IMR-90 (cell line): ENCODE measurements at regions not wholly inside any gene's neighbourhood (a gene's known extent, or its start where the extent isn't known, plus 50 kb on each side); places are given as distances from the start of the nearest gene placed in this dataset.
"Not testable (repeated sequence)": the region's sequence is repeated elsewhere in the genome, so short reads cannot be mapped to it uniquely, and the experiment has no call there.

Experiments
- MAFK ChIP-seq: IDR thresholded peaks from 2 replicates; pipeline ENCODE4 v1.6.1; 2012; ENCODE audit warnings: low read depth, low read length, improper control_type of control experiment
- MXI1 ChIP-seq: IDR thresholded peaks from 2 replicates; pipeline ENCODE4 v1.6.1; 2012; ENCODE audit warnings: low read depth, mild to moderate bottlenecking, low read length, moderate library complexity, borderline replicate concordance
- POLR2A ChIP-seq: IDR thresholded peaks from 2 replicates; pipeline ENCODE4 v1.6.1; 2012; ENCODE audit warnings: mild to moderate bottlenecking, low read depth, low read length
- RAD21 ChIP-seq: IDR thresholded peaks from 2 replicates; pipeline ENCODE4 v1.6.1; 2012; ENCODE audit warnings: low read length, improper control_type of control experiment
- SMC3 ChIP-seq: fragments of 150-350 bp; IDR thresholded peaks from 2 replicates; pipeline ENCODE4 v1.6.1; 2016; ENCODE audit warnings: low read depth, mild to moderate bottlenecking, antibody characterized with exemption, low read length, moderate library complexity
- TF ChIP-seq, protein P1 (sequence below): conservative IDR thresholded peaks from 2 replicates; pipeline ENCODE4 v1.5.1; 2012; ENCODE audit warnings: mild to moderate bottlenecking, low read depth, low read length, improper control_type of control experiment

DNA sequence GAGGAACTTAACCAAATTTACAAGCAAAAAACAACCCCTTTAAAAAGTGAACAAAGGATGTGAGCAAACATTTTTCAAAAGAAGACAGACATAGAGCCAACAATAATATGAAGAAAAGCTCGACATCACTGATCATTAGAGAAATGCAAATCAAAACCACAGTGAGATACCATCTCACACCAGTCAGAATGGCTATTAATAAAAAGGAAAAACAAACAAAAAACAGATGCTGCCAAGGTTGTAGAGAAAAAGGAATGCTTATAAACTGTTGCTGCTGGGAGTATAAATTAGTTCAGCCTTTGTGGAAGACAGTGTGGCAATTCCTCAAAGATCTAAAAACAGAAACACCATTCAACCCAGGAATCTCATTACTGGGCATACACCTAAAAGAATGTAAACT is 527.8 kb upstream of the PTCHD4 start:
- not testable (repeated sequence) for TF ChIP-seq POLR2A, RAD21, MXI1, SMC3, MAFK
- TF ChIP-seq, protein P1, sequence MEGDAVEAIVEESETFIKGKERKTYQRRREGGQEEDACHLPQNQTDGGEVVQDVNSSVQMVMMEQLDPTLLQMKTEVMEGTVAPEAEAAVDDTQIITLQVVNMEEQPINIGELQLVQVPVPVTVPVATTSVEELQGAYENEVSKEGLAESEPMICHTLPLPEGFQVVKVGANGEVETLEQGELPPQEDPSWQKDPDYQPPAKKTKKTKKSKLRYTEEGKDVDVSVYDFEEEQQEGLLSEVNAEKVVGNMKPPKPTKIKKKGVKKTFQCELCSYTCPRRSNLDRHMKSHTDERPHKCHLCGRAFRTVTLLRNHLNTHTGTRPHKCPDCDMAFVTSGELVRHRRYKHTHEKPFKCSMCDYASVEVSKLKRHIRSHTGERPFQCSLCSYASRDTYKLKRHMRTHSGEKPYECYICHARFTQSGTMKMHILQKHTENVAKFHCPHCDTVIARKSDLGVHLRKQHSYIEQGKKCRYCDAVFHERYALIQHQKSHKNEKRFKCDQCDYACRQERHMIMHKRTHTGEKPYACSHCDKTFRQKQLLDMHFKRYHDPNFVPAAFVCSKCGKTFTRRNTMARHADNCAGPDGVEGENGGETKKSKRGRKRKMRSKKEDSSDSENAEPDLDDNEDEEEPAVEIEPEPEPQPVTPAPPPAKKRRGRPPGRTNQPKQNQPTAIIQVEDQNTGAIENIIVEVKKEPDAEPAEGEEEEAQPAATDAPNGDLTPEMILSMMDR = not testable (repeated sequence)
